HepG2 (cell line): ENCODE measurements at regions not wholly inside any gene's neighbourhood (a gene's known extent, or its start where the extent isn't known, plus 50 kb on each side); places are given as distances from the start of the nearest gene placed in this dataset.

ENCODE experiments used
- ATAC-seq: fragments of 200-7000 bp; cut with Tn5 transposase; 3 replicates; pipeline ENCODE4 v1.9.1; 2020; ENCODE audit warnings: mild to moderate bottlenecking, moderate library complexity
- BruUV-seq: library from RNA; stranded (reverse); fragments of 400-500 nt; replicated peaks from 2 replicates; lab custom pipeline; 2021; lab: Mats Ljungman, UMichigan
- CTCF ChIA-PET: fragments of 300-600 bp; formaldehyde crosslinking; extraction: SDS; loops from one replicate; lab custom pipeline; 2021; ENCODE audit warnings: low total read pairs, inconsistent platforms, low intra/inter-chr PET ratio; lab: Yijun Ruan, JAX
- POLR2A ChIA-PET: fragments of 350-600 bp; sonication (Branson Sonifier 250); formaldehyde crosslinking; loops from one replicate; lab custom pipeline; 2020; ENCODE audit warnings: antibody characterized with exemption, inconsistent platforms; lab: Yijun Ruan, JAX
- DNase-seq: peaks from one replicate; pipeline ENCODE4 v3.0.0-alpha.2; 2015; ENCODE audit warnings: low spot score
- FAIRE-seq: peaks from 3 replicates; lab custom pipeline; 2011; peaks lifted over from hg19 to GRCh38; lab: Jason Lieb, UNC
- H2AFZ ChIP-seq: one replicate; pipeline ENCODE4 v1.6.1; 2011; ENCODE audit warnings: low read length, inconsistent platforms
- H3K27ac ChIP-seq: fragments of 300-600 bp; 3 replicates; pipeline ENCODE4 v1.8.0; 2011; ENCODE audit warnings: mixed run types, mild to moderate bottlenecking, mixed read lengths, low read length, inconsistent platforms; ENCODE audit not compliant: insufficient read depth; ENCODE audit errors: extremely low read length
- H3K27me3 ChIP-seq, 2 experiments: fragments of 200-600 bp in 1 of 2; 2 replicates in 1 of 2; 3 replicates in 1 of 2; pipeline versions ENCODE4 v1.6.0 to v1.8.0; 2011; ENCODE audit warnings: low read length in 2 of 2, mild to moderate bottlenecking in 2 of 2, moderate library complexity in 2 of 2, inconsistent platforms in 1 of 2; ENCODE audit not compliant: insufficient read depth in 2 of 2, control insufficient read depth in 1 of 2
- H3K36me3 ChIP-seq, 2 experiments: fragments of 200-600 bp in 1 of 2; replicated peaks in 1 of 2; 2 replicates in 1 of 2; 3 replicates in 1 of 2; pipeline versions ENCODE4 v1.5.1 to v1.8.0; 2011; ENCODE audit warnings: low read length in 2 of 2, inconsistent platforms in 1 of 2; ENCODE audit not compliant: insufficient read depth in 2 of 2, control insufficient read depth in 1 of 2
- H3K4me1 ChIP-seq: 2 replicates; pipeline ENCODE4 v1.5.1; 2012; ENCODE audit warnings: low read length, inconsistent platforms; ENCODE audit not compliant: insufficient read depth
- H3K4me2 ChIP-seq: 2 replicates; pipeline ENCODE4 v1.6.0; 2011; ENCODE audit warnings: low read depth, low read length, inconsistent platforms
- H3K4me3 ChIP-seq, 3 experiments: fragments of 200-600 bp in 1 of 3; sonication (generic), shearing (Covaris generic) in 1 of 3; replicated peaks in 1 of 3; 2 replicates each; pipeline ENCODE4 v1.5.1; 2011 to 2016; ENCODE audit warnings: low read length in 3 of 3, inconsistent platforms in 2 of 3, low read depth in 2 of 3, mild to moderate bottlenecking in 2 of 3, control low read depth in 1 of 3, mixed read lengths in 1 of 3; ENCODE audit not compliant: insufficient read depth in 1 of 3
- H3K79me2 ChIP-seq: one replicate; pipeline ENCODE4 v1.6.1; 2011; ENCODE audit warnings: low read length, inconsistent platforms; ENCODE audit not compliant: insufficient read depth
- H3K9ac ChIP-seq: 2 replicates; pipeline ENCODE4 v1.6.0; 2011; ENCODE audit warnings: mild to moderate bottlenecking, low read depth, low read length, inconsistent platforms; ENCODE audit not compliant: insufficient read depth
- H3K9me3 ChIP-seq: 2 replicates; pipeline ENCODE4 v1.5.1; 2012; ENCODE audit warnings: mild to moderate bottlenecking, low read length
- H4K20me1 ChIP-seq: 2 replicates; pipeline ENCODE4 v1.6.0; 2011; ENCODE audit warnings: inconsistent platforms, mild to moderate bottlenecking, low read length, moderate library complexity; ENCODE audit not compliant: insufficient read depth
- AFF4 ChIP-seq: sonication (generic); formaldehyde crosslinking; IDR thresholded peaks from 2 replicates; pipeline ENCODE4 v1.4.0; 2020; ENCODE audit warnings: missing genetic modification reagents
- CSRNP2 ChIP-seq: sonication (generic); formaldehyde crosslinking; conservative IDR thresholded peaks from 2 replicates; pipeline ENCODE4 v1.8.0; 2022; ENCODE audit warnings: low read depth, missing genetic modification reagents
- HNRNPUL1 ChIP-seq: fragments of 200-400 bp; formaldehyde crosslinking; IDR thresholded peaks from 2 replicates; pipeline ENCODE4 v1.6.1; 2017; ENCODE audit warnings: low read depth, mild to moderate bottlenecking, low read length, moderate library complexity
- MEF2D ChIP-seq: sonication (generic); formaldehyde crosslinking; IDR thresholded peaks from 2 replicates; pipeline ENCODE4 v1.5.1; 2020; ENCODE audit warnings: mild to moderate bottlenecking, missing genetic modification reagents
- PRMT3 ChIP-seq: sonication (generic); formaldehyde crosslinking; IDR thresholded peaks from 2 replicates; pipeline ENCODE4 v1.8.1; 2022; ENCODE audit warnings: low read depth, mild to moderate bottlenecking, moderate library complexity, missing genetic modification reagents, borderline replicate concordance
- TRAFD1 ChIP-seq: sonication (generic); formaldehyde crosslinking; IDR thresholded peaks from 2 replicates; pipeline ENCODE4 v1.5.1; 2020; ENCODE audit warnings: missing genetic modification reagents, mild to moderate bottlenecking, borderline replicate concordance
- YY1 ChIP-seq: IDR thresholded peaks from 2 replicates; pipeline ENCODE4 v1.6.1; 2011; ENCODE audit warnings: low read length, low read depth, moderate library complexity, mild to moderate bottlenecking; ENCODE audit not compliant: insufficient read depth, insufficient replicate concordance
- ZC3H13 ChIP-seq: sonication (generic); formaldehyde crosslinking; IDR thresholded peaks from 2 replicates; pipeline ENCODE4 v1.8.1; 2023; ENCODE audit warnings: mild to moderate bottlenecking, missing genetic modification reagents, moderate library complexity
- ZNF160 ChIP-seq: sonication (generic); formaldehyde crosslinking; IDR thresholded peaks from 2 replicates; pipeline ENCODE4 v1.8.0; 2022; ENCODE audit warnings: mild to moderate bottlenecking, inconsistent platforms, missing genetic modification reagents
- ZNF567 ChIP-seq: sonication (generic); formaldehyde crosslinking; IDR thresholded peaks from 2 replicates; pipeline ENCODE4 v1.8.1; 2023; ENCODE audit warnings: mild to moderate bottlenecking, missing genetic modification reagents, borderline replicate concordance
- ZNF597 ChIP-seq: sonication (generic); formaldehyde crosslinking; IDR thresholded peaks from 2 replicates; pipeline ENCODE4 v1.5.0; 2020; ENCODE audit warnings: missing genetic modification reagents
- ZNF790 ChIP-seq: sonication (generic); formaldehyde crosslinking; IDR thresholded peaks from 2 replicates; pipeline ENCODE4 v1.8.0; 2022; ENCODE audit warnings: missing genetic modification reagents, mild to moderate bottlenecking, borderline replicate concordance
- whole genome bisulfite sequencing: methylation state at CpG from one replicate; pipeline ENCODE4 v1.1.6; 2017; ENCODE audit warnings: low lambda C conversion rate; 5-methylcytosine and 5-hydroxymethylcytosine counted together
- in situ Hi-C: cut with HindIII; loops from 2 replicates; pipeline ENCODE4 v1.10.0; 2017; ENCODE audit warnings: low pct_unique_long_range_greater_than_20kb; ENCODE audit not compliant: extremely low pct_ligation_motif_present
- intact Hi-C: fragments of 100-400 bp; cut with micrococcal nuclease; formaldehyde crosslinking; loops from one replicate; pipeline ENCODE4 v1.10.0; 2022; ENCODE audit not compliant: unreplicated experiment

- TF ChIP-seq AFF4 (no peak), TRAFD1 (CRISPR knock-in tag) (no peak)
These were observed 1002.3 kb downstream of the FAM133A start (continued) for GRCh38 chrX:94676285-94676684.

GRCh38 chrX:94686071-94686470 lies 1012.1 kb downstream of the FAM133A start:
- DNase-seq (no peak), ATAC-seq (no peak), FAIRE-seq (no peak)
- Histone ChIP-seq H3K4me1 (no peaks in the 10 kb centered on the region), H3K36me3 (no peaks in the 10 kb centered on the region), H3K27me3 (no peaks in the 10 kb centered on the region), H3K9ac (no peak overlapping the region), H4K20me1 (no peaks in the 10 kb centered on the region), H3K79me2 (no peaks in the 10 kb centered on the region), H3K4me3 (no peak overlapping the region), H3K4me2 (no peak overlapping the region), H3K27ac (no peak overlapping the region), H2AFZ (no peak overlapping the region), H3K9me3 (no peaks in the 10 kb centered on the region)
- CTCF ChIA-PET: no interaction called here
- BruUV-seq: no TSS peak
- 0% methylated on average over 1 of the region's 2 CpGs for WGBS
- in situ Hi-C loops: no loop called here
- POLR2A ChIA-PET: no interaction called here
- intact Hi-C loops: no loop called here
- TF ChIP-seq ZNF567 (CRISPR knock-in tag) (no peak), HNRNPUL1 (no peak), ZNF790 (CRISPR knock-in tag) (no peak), YY1 (no peak), ZNF597 (no peak), ZNF160 (CRISPR knock-in tag) (no peak), TRAFD1 (CRISPR knock-in tag) (no peak), PRMT3 (no peak), CSRNP2 (CRISPR knock-in tag) (no peak), MEF2D (CRISPR knock-in tag) (no peak), ZC3H13 (no peak)
